Neuronal stem cell (in vitro differentiated cells): ENCODE measurements at regions not wholly inside any gene's neighbourhood (a gene's known extent, or its start where the extent isn't known, plus 50 kb on each side); places are given as distances from the start of the nearest gene placed in this dataset.

Experiments
- DNase-seq: peaks from one replicate; pipeline ENCODE4 v3.0.0-alpha.2; 2013; ENCODE audit warnings: low spot score
- H2AFZ ChIP-seq: one replicate; pipeline ENCODE4 v1.6.1; 2013; ENCODE audit warnings: mild to moderate bottlenecking, low read length, inconsistent platforms
- H2AK5ac ChIP-seq: 2 replicates; pipeline ENCODE4 v1.6.1; 2013; ENCODE audit warnings: low read depth, mild to moderate bottlenecking, inconsistent platforms, low read length, moderate library complexity, mixed read lengths
- H2BK120ac ChIP-seq: 2 replicates; pipeline ENCODE4 v1.6.1; 2013; ENCODE audit warnings: low read depth, mild to moderate bottlenecking, inconsistent platforms, low read length, moderate library complexity, mixed read lengths
- H2BK12ac ChIP-seq: one replicate; pipeline ENCODE4 v1.6.1; 2013; ENCODE audit warnings: low read length, inconsistent platforms
- H2BK15ac ChIP-seq: 2 replicates; pipeline ENCODE4 v1.6.1; 2013; ENCODE audit warnings: mild to moderate bottlenecking, low read length, inconsistent platforms, mixed read lengths
- H2BK5ac ChIP-seq: one replicate; pipeline ENCODE4 v1.6.1; 2013; ENCODE audit warnings: inconsistent platforms, mild to moderate bottlenecking, low read length, moderate library complexity
- H3K14ac ChIP-seq: one replicate; pipeline ENCODE4 v1.6.1; 2013; ENCODE audit warnings: low read length, inconsistent platforms
- H3K18ac ChIP-seq: 2 replicates; pipeline ENCODE4 v1.6.1; 2013; ENCODE audit warnings: low read length, inconsistent platforms
- H3K23ac ChIP-seq: 2 replicates; pipeline ENCODE4 v1.6.1; 2013; ENCODE audit warnings: low read depth, mild to moderate bottlenecking, mixed read lengths, low read length, inconsistent platforms; ENCODE audit not compliant: poor library complexity
- H3K27ac ChIP-seq: replicated peaks from 3 replicates; pipeline ENCODE4 v1.5.1; 2013; ENCODE audit warnings: low read length, inconsistent platforms
- H3K27me3 ChIP-seq, 3 experiments: 2 replicates each; pipeline ENCODE4 v1.6.1; 2013; ENCODE audit warnings: low read length in 3 of 3, mild to moderate bottlenecking in 2 of 3, inconsistent platforms in 1 of 3, low read depth in 1 of 3, mixed read lengths in 1 of 3, moderate library complexity in 1 of 3; ENCODE audit not compliant: control insufficient read depth in 3 of 3, insufficient read depth in 3 of 3
- H3K36me3 ChIP-seq, 2 donors: replicated peaks in 1 of 2; 2 replicates each; pipeline ENCODE4 v1.6.1; 2013; ENCODE audit warnings: low read length in 2 of 2; ENCODE audit not compliant: control insufficient read depth in 2 of 2, insufficient read depth in 2 of 2
- H3K4ac ChIP-seq: 2 replicates; pipeline ENCODE4 v1.6.1; 2013; ENCODE audit warnings: inconsistent platforms, mild to moderate bottlenecking, low read length, moderate library complexity
- H3K4me1 ChIP-seq, 2 donors: 1 replicate in 1 of 2; 2 replicates in 1 of 2; pipeline ENCODE4 v1.6.1; 2013; ENCODE audit warnings: low read length in 2 of 2, low read depth in 1 of 2; ENCODE audit not compliant: control insufficient read depth in 2 of 2, insufficient read depth in 1 of 2
- H3K4me2 ChIP-seq: one replicate; pipeline ENCODE4 v1.6.1; 2013; ENCODE audit warnings: mild to moderate bottlenecking, low read length, inconsistent platforms; ENCODE audit not compliant: insufficient read depth, poor library complexity, severe bottlenecking
- H3K4me3 ChIP-seq, 2 donors: 2 replicates each; pipeline ENCODE4 v1.5.1; 2013; ENCODE audit warnings: low read length in 2 of 2, mild to moderate bottlenecking in 2 of 2, inconsistent platforms in 1 of 2, moderate library complexity in 1 of 2
- H3K79me1 ChIP-seq: one replicate; pipeline ENCODE4 v1.6.1; 2013; ENCODE audit warnings: low read depth, mild to moderate bottlenecking, inconsistent platforms, low read length, moderate library complexity
- H3K9ac ChIP-seq: one replicate; pipeline ENCODE4 v1.6.1; 2013; ENCODE audit warnings: mild to moderate bottlenecking, low read depth, low read length, inconsistent platforms; ENCODE audit not compliant: poor library complexity
- H3K9me3 ChIP-seq, 2 donors: replicated peaks in 1 of 2; 2 replicates each; pipeline versions ENCODE3 to v1.6.1; 2013; ENCODE audit warnings: low read length in 2 of 2, mild to moderate bottlenecking in 2 of 2, inconsistent platforms in 1 of 2, low read depth in 1 of 2, mixed read lengths in 1 of 2, moderate library complexity in 1 of 2; ENCODE audit not compliant: control insufficient read depth in 2 of 2, insufficient read depth in 1 of 2
- H4K8ac ChIP-seq: one replicate; pipeline ENCODE4 v1.6.1; 2013; ENCODE audit warnings: low read depth, mild to moderate bottlenecking, inconsistent platforms, low read length, moderate library complexity
- H4K91ac ChIP-seq: one replicate; pipeline ENCODE4 v1.6.1; 2013; ENCODE audit warnings: low read length, low read depth, mild to moderate bottlenecking, inconsistent platforms; ENCODE audit not compliant: poor library complexity
- WGBS, 2 donors: extraction: QIAGEN DNeasy Blood & Tissue Kit; methylation state at CpG; one replicate each; pipeline ENCODE4 v1.1.7; 2013; ENCODE audit warnings: missing lambda C conversion rate in 2 of 2, mixed read lengths in 1 of 2; ENCODE audit not compliant: insufficient read length in 2 of 2, insufficient replicate concordance in 1 of 2; ENCODE audit errors: extremely low coverage in 2 of 2; 5-methylcytosine and 5-hydroxymethylcytosine counted together

- no peak overlapping the region for H2AK5ac ChIP-seq
- H3K9me3 ChIP-seq: no peaks in the 10 kb centered on the region
- no peak overlapping the region for H2BK120ac ChIP-seq
- no CpG with 5 or more reads among the region's 4 CpGs for WGBS, 2 donors
- H4K91ac ChIP-seq: no peak overlapping the region
- H3K9ac ChIP-seq: no peak overlapping the region
- H3K27ac ChIP-seq: no peak overlapping the region
- no peaks in the 10 kb centered on the region for H3K4me1 ChIP-seq
- no peak overlapping the region for H2BK5ac ChIP-seq
- no peak overlapping the region for H2BK15ac ChIP-seq
- H3K14ac ChIP-seq: no peak overlapping the region
- H3K27me3 ChIP-seq: no peaks in the 10 kb centered on the region
- no peak overlapping the region for H3K4ac ChIP-seq
- DNase-seq: no peak
- peak overlapping the region; percentile 68 for H3K18ac ChIP-seq
- H3K23ac ChIP-seq: no peak overlapping the region
- H4K8ac ChIP-seq: no peak overlapping the region
- H3K4me3 ChIP-seq: no peak overlapping the region
- H3K36me3 ChIP-seq: no peaks in the 10 kb centered on the region
- H2BK12ac ChIP-seq: no peak overlapping the region
- H3K4me2 ChIP-seq: no peak overlapping the region
- H3K79me1 ChIP-seq: no peaks in the 10 kb centered on the region
- H2AFZ ChIP-seq: no peak overlapping the region
Observed at GRCh38 chr2:16440898-16441297, 224.7 kb downstream of the CYRIA start.

GRCh38 chr2:16438613-16439321 lies 226.9 kb downstream of the CYRIA start:
- H2AK5ac ChIP-seq: no peak overlapping the region
- H3K18ac ChIP-seq: no peak overlapping the region

GRCh38 chr2:16437189-16437588 lies 228.4 kb downstream of the CYRIA start:
- DNase-seq: no peak
- Histone ChIP-seq H3K9ac (no peak overlapping the region), H3K4me1 (no peaks in the 10 kb centered on the region), H2AFZ (no peak overlapping the region), H2AK5ac (no peak overlapping the region), H3K27ac (no peak overlapping the region), H3K79me1 (no peaks in the 10 kb centered on the region), H4K91ac (no peak overlapping the region), H3K9me3 (no peaks in the 10 kb centered on the region), H3K4me3 (no peak overlapping the region), H3K36me3 (no peaks in the 10 kb centered on the region), H3K4ac (no peak overlapping the region), H3K23ac (no peak overlapping the region), H3K27me3 (no peaks in the 10 kb centered on the region), H2BK12ac (no peak overlapping the region), H3K14ac (no peak overlapping the region), H2BK5ac (no peak overlapping the region), H2BK120ac (no peak overlapping the region), H2BK15ac (no peak overlapping the region), H3K4me2 (no peak overlapping the region), H4K8ac (no peak overlapping the region), H3K18ac (no peak overlapping the region)
- WGBS, 2 donors: no CpG with 5 or more reads among the region's 5 CpGs

More at GRCh38 chr2:16438613-16439321, 226.9 kb downstream of the CYRIA start:
- Histone ChIP-seq H3K27me3 (no peaks in the 10 kb centered on the region), H3K9me3 (no peaks in the 10 kb centered on the region), H2BK120ac (no peak overlapping the region), H4K8ac (no peak overlapping the region), H4K91ac (no peak overlapping the region), H3K4ac (no peak overlapping the region), H2AFZ (no peak overlapping the region), H3K23ac (no peak overlapping the region), H3K36me3 (no peaks in the 10 kb centered on the region), H3K4me1 (no peaks in the 10 kb centered on the region), H3K4me2 (no peak overlapping the region), H3K9ac (no peak overlapping the region), H3K4me3 (no peak overlapping the region), H3K14ac (no peak overlapping the region), H3K27ac (no peak overlapping the region), H2BK15ac (no peak overlapping the region), H2BK5ac (no peak overlapping the region), H3K79me1 (no peaks in the 10 kb centered on the region), H2BK12ac (no peak overlapping the region)
- no CpG with 5 or more reads among the region's 8 CpGs for WGBS, 2 donors
- no peak for DNase-seq

GRCh38 chr2:16434393-16434792 lies 231.2 kb downstream of the CYRIA start:
- Histone ChIP-seq H3K79me1 (no peaks in the 10 kb centered on the region), H3K4me3 (no peak overlapping the region), H3K27me3 (peaks cover 0 to 6% (median 0%) of the 10 kb centered on the region in 3 experiments), H3K36me3 (no peaks in the 10 kb centered on the region), H3K18ac (no peak overlapping the region), H2BK12ac (no peak overlapping the region), H2BK120ac (no peak overlapping the region), H3K27ac (no peak overlapping the region), H4K91ac (no peak overlapping the region), H2AK5ac (no peak overlapping the region), H3K4me2 (no peak overlapping the region), H4K8ac (no peak overlapping the region), H2AFZ (no peak overlapping the region), H3K4me1 (no peaks in the 10 kb centered on the region), H3K9me3 (no peaks in the 10 kb centered on the region), H2BK15ac (no peak overlapping the region), H3K14ac (no peak overlapping the region), H3K9ac (no peak overlapping the region), H3K23ac (no peak overlapping the region), H2BK5ac (no peak overlapping the region), H3K4ac (no peak overlapping the region)
- DNase-seq: no peak
- WGBS, 2 donors: no CpG with 5 or more reads among the region's 2 CpGs
